Esophagus squamous epithelium (tissue), 5 donors: ENCODE measurements at regions not wholly inside any gene's neighbourhood (a gene's known extent, or its start where the extent isn't known, plus 50 kb on each side); places are given as distances from the start of the nearest gene placed in this dataset.

Source experiments
- DNase-seq: peaks from one replicate; lab custom pipeline; 2025; lab: John Stamatoyannopoulos, UW
- H3K27ac ChIP-seq, 4 donors: fragments of 200-600 bp; sonication (generic); one replicate each; pipeline ENCODE4 v1.5.1; 2016 to 2019; ENCODE audit warnings: mild to moderate bottlenecking in 1 of 4
- H3K27me3 ChIP-seq, 4 donors: fragments of 200-600 bp; sonication (generic); 1 replicate in 3 of 4; 2 replicates in 1 of 4; pipeline versions ENCODE4 v1.5.1 to v1.6.0; 2017 to 2021; ENCODE audit warnings: antibody characterized with exemption in 1 of 4
- H3K36me3 ChIP-seq, 3 donors: fragments of 200-600 bp; sonication (generic); one replicate each; pipeline ENCODE4 v1.5.1; 2016 to 2019
- H3K4me1 ChIP-seq, 3 donors: fragments of 200-600 bp; sonication (generic); one replicate each; pipeline ENCODE4 v1.5.1; 2017 to 2019
- H3K4me3 ChIP-seq, 4 donors: fragments of 200-600 bp; sonication (generic); 1 replicate in 3 of 4; 2 replicates in 1 of 4; pipeline ENCODE4 v1.5.1; 2016 to 2019; ENCODE audit warnings: mild to moderate bottlenecking in 2 of 4, moderate library complexity in 1 of 4
- H3K9me3 ChIP-seq, 3 donors: fragments of 200-600 bp; sonication (generic); one replicate each; pipeline ENCODE4 v1.5.1; 2016 to 2019
- POLR2A ChIP-seq, 4 donors: fragments of 450-650 bp; IDR thresholded peaks; one replicate each; pipeline ENCODE4 v1.6.1; 2017; ENCODE audit warnings: antibody characterized with exemption in 4 of 4, mild to moderate bottlenecking in 4 of 4, moderate library complexity in 3 of 4
- WGBS, 2 donors: methylation state at CpG; one replicate each; pipeline ENCODE4 v1.1.5; 2018; 5-methylcytosine and 5-hydroxymethylcytosine counted together
- intact Hi-C: fragments of 100-400 bp; cut with DNase I; formaldehyde crosslinking; loops from one replicate; pipeline ENCODE4 v1.15.0; 2022
- TF ChIP-seq, protein P1 (sequence below), 6 experiments: fragments of 450-650 bp in 4 of 6; fragments of 200-600 bp in 2 of 6; sonication (generic) in 2 of 6; IDR thresholded peaks; one replicate each; pipeline ENCODE4 v1.5.1; 2016 to 2019; ENCODE audit warnings: antibody characterized with exemption in 6 of 6, mild to moderate bottlenecking in 4 of 6, moderate library complexity in 4 of 6
- donor health status: DM: yes; HTN: yes; CAD: no.

DNA sequence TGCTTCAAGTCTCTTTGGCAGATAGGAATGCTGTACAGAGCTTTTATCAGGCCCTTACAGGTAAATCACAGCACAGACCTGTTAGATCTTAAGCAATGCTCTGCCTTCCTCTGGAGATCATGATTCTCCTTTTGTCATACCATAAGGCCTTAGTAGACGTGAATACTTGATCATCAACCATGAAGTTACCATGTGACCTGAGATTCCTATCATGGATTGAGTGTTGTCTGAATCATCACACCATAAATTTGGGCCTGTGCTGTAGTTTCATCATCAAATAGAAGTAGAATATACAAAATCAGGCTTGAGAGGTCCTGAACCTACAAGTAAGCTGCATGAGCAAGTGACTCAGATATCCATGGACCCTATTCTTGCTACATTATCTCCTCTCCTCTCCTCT lies 466.8 kb upstream of the INTU start:
- H3K4me1 ChIP-seq, result no peaks in the 10 kb centered on the region
- TF ChIP-seq POLR2A (IDR thresholded peaks at IDR 0.05), result no peak
- TF ChIP-seq, protein P1, sequence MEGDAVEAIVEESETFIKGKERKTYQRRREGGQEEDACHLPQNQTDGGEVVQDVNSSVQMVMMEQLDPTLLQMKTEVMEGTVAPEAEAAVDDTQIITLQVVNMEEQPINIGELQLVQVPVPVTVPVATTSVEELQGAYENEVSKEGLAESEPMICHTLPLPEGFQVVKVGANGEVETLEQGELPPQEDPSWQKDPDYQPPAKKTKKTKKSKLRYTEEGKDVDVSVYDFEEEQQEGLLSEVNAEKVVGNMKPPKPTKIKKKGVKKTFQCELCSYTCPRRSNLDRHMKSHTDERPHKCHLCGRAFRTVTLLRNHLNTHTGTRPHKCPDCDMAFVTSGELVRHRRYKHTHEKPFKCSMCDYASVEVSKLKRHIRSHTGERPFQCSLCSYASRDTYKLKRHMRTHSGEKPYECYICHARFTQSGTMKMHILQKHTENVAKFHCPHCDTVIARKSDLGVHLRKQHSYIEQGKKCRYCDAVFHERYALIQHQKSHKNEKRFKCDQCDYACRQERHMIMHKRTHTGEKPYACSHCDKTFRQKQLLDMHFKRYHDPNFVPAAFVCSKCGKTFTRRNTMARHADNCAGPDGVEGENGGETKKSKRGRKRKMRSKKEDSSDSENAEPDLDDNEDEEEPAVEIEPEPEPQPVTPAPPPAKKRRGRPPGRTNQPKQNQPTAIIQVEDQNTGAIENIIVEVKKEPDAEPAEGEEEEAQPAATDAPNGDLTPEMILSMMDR (IDR thresholded peaks at IDR 0.05), result no peak
- 17 to 25% methylated on average over 1 of the region's 1 CpG for WGBS, 2 donors
- intact Hi-C loops, result no loop called here
- H3K27ac ChIP-seq, result no peak overlapping the region
- H3K4me3 ChIP-seq, result no peak overlapping the region
- no peaks in the 10 kb centered on the region for H3K27me3 ChIP-seq
- DNase-seq, result no peak
- H3K36me3 ChIP-seq, result no peaks in the 10 kb centered on the region
- no peaks in the 10 kb centered on the region for H3K9me3 ChIP-seq

DNA sequence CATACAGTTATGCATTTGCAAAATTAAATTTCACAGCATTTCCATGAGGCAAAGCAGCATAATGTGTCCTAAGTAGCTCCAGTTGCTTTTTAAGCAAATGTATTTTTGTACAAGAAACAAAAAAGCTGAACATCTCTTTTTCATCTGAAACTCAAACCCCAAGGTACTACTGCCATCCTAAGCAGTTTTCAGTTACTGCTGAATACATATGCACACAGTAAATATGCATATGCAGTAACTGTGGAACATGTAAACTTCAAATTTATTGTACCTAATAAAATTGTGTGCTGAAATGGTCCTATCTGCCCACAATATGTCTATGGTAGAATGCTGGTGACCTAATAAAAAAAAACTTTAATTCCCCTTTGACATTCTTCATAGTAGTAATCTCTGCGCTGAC lies 458.6 kb upstream of the INTU start:
- H3K36me3 ChIP-seq, result no peaks in the 10 kb centered on the region
- no peak for DNase-seq
- H3K27ac ChIP-seq, result no peak overlapping the region
- no peaks in the 10 kb centered on the region for H3K4me1 ChIP-seq
- intact Hi-C loops, result no loop called here
- H3K4me3 ChIP-seq, result no peak overlapping the region
- no peaks in the 10 kb centered on the region for H3K27me3 ChIP-seq
- TF ChIP-seq POLR2A (IDR thresholded peaks at IDR 0.05), result no peak
- TF ChIP-seq, protein P1 (IDR thresholded peaks at IDR 0.05), result no peak
- WGBS, 2 donors, result 88% methylated on average over 1 of the region's 1 CpG
- no peaks in the 10 kb centered on the region for H3K9me3 ChIP-seq

DNA sequence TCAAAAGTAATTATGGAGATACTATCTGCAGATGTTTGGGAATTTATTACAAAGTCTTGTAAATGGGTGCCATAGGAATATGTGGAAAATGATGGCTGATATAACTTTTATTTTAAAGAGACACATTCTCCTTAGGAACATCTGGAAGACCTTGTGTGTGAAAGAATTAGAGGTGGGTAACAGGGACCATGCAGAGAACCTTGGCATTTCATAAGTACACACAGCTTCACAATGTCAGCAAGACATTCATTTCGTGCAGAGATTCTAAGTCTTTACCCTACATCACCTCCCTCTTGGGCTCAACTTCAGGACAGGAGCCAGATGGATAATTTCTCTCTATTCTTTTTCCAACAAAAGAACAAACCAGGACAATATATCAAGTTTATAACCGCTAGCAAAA lies 458.1 kb upstream of the INTU start:
- Histone ChIP-seq H3K36me3 (no peaks in the 10 kb centered on the region), H3K4me1 (no peaks in the 10 kb centered on the region), H3K9me3 (no peaks in the 10 kb centered on the region), H3K27ac (no peak overlapping the region), H3K4me3 (no peak overlapping the region), H3K27me3 (no peaks in the 10 kb centered on the region)
- DNase-seq, result no peak
- WGBS, 2 donors, result 48 to 50% methylated on average over 2 of the region's 2 CpGs
- TF ChIP-seq, protein P1 (IDR thresholded peaks at IDR 0.05), result no peak
- TF ChIP-seq POLR2A (IDR thresholded peaks at IDR 0.05), result no peak
- intact Hi-C loops, result no loop called here

DNA sequence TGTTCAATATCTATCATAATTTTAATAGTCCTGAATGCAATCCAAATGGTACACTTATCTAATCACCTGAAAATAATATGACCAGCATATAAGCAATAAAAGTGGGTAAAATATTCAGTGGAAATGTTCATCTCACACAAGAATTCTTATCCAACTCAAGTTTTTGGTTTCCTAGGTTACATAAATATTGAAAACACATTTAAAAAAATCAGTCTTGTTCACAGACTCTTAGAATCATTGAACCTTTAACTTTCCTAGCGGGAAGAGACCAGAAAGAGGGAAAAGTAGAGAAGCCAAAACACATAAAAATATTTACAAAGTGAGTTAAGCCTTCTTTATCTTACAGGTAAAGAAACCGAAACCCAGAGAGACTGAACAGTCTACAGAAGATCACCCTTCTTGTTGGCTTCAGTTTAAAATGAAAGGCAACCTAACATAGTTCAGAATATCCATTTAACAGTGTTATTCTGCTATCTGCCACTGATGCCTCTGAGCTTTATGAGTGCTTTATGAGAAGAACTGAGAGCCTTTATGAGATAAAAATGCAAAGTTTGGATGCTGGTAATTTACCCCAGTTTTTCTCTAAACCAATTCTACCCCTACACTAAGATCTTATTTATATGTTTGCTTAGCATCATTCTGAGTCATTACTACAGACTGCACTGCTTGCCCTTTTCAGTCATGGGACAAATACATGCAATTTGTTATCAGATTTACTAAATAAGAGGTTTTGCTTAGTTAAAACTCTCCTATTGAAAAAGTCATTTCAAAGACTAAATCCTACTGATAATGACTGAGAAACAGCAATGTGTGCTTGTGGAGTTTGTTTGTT lies 453.3 kb upstream of the INTU start:
- H3K36me3 ChIP-seq, result no peaks in the 10 kb centered on the region
- intact Hi-C loops, result no loop called here
- WGBS, 2 donors, result 53 to 54% methylated on average over 2 of the region's 2 CpGs
- no peaks in the 10 kb centered on the region for H3K27me3 ChIP-seq
- no peaks in the 10 kb centered on the region for H3K9me3 ChIP-seq
- no peak for DNase-seq
- H3K4me1 ChIP-seq, result no peaks in the 10 kb centered on the region
- H3K27ac ChIP-seq, result no peak overlapping the region
- H3K4me3 ChIP-seq, result no peak overlapping the region
- TF ChIP-seq POLR2A (IDR thresholded peaks at IDR 0.05), result no peak
- TF ChIP-seq, protein P1 (IDR thresholded peaks at IDR 0.05), result no peak

DNA sequence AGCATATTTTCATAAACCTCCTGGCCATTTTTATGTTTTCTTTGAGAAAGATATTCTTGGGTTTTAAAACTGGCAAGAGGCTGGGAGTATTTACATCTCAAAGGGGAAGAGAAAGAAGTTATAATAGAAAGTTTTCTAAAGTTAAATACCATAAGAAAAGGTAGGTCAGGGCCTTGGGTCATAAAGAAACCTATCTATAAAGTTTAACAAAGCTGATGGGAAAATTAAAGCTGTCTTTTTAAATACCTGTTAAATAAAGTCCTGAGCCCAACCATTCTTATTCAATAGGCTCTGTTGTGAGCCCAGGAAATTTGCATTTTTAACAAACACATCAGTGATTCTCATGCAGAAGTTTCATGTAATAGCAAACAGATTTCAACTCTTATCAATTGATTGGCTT lies 451.8 kb upstream of the INTU start:
- Histone ChIP-seq H3K9me3 (no peaks in the 10 kb centered on the region), H3K4me3 (no peak overlapping the region), H3K27me3 (no peaks in the 10 kb centered on the region), H3K27ac (no peak overlapping the region), H3K36me3 (no peaks in the 10 kb centered on the region), H3K4me1 (no peaks in the 10 kb centered on the region)
- DNase-seq, result no peak
- intact Hi-C loops, result no loop called here
- TF ChIP-seq, protein P1 (IDR thresholded peaks at IDR 0.05), result no peak
- TF ChIP-seq POLR2A (IDR thresholded peaks at IDR 0.05), result no peak
